HEK293 (cell line): ENCODE measurements at regions not wholly inside any gene's neighbourhood (a gene's known extent, or its start where the extent isn't known, plus 50 kb on each side); places are given as distances from the start of the nearest gene placed in this dataset.

Experiments
- CTCF ChIA-PET: fragments of 350-600 bp; formaldehyde crosslinking; extraction: SDS; loops from one replicate; lab custom pipeline; 2021; ENCODE audit warnings: antibody characterized with exemption; lab: Yijun Ruan, JAX
- POLR2A ChIA-PET: fragments of 300-600 bp; formaldehyde crosslinking; extraction: SDS; loops from one replicate; lab custom pipeline; 2020; ENCODE audit warnings: antibody characterized with exemption, inconsistent platforms; lab: Yijun Ruan, JAX
- H3K27ac ChIP-seq: fragments of 200-500 bp; sonication (Bioruptor generic); 2 replicates; pipeline ENCODE4 v1.5.1; 2014; ENCODE audit warnings: low read depth, low read length, control low read depth, inconsistent platforms; ENCODE audit errors: extremely low read depth
- H3K36me3 ChIP-seq, 2 experiments: fragments of 200-500 bp in 1 of 2; sonication (Bioruptor generic) in 1 of 2; 1 replicate in 1 of 2; 2 replicates in 1 of 2; pipeline ENCODE4 v1.5.1; 2014 to 2017; ENCODE audit warnings: inconsistent platforms in 2 of 2, low read length in 2 of 2; ENCODE audit not compliant: control insufficient read depth in 2 of 2, insufficient read depth in 1 of 2
- H3K4me1 ChIP-seq: fragments of 200-500 bp; sonication (Bioruptor generic); 2 replicates; pipeline ENCODE4 v1.5.1; 2014; ENCODE audit warnings: mild to moderate bottlenecking, low read length, inconsistent platforms; ENCODE audit not compliant: control insufficient read depth, insufficient read depth
- H3K4me3 ChIP-seq: 2 replicates; pipeline ENCODE4 v1.5.1; 2011; ENCODE audit warnings: low read depth, mild to moderate bottlenecking, control low read depth, low read length, moderate library complexity
- H3K9me3 ChIP-seq: fragments of 200-500 bp; sonication (Bioruptor generic); 2 replicates; pipeline ENCODE4 v1.5.1; 2014; ENCODE audit warnings: low read depth, low read length, inconsistent platforms; ENCODE audit not compliant: control insufficient read depth, insufficient read depth
- BCL11A ChIP-seq: fragments of 450-650 bp; formaldehyde crosslinking; IDR thresholded peaks from 2 replicates; pipeline ENCODE4 v1.5.1; 2016; ENCODE audit warnings: low read depth, missing biosample characterization, missing genetic modification characterization
- BCL6B ChIP-seq: fragments of 450-650 bp; formaldehyde crosslinking; IDR thresholded peaks from 2 replicates; pipeline ENCODE4 v1.5.1; 2017; ENCODE audit warnings: missing biosample characterization, missing genetic modification characterization
- HOXA7 ChIP-seq: sonication (generic); formaldehyde crosslinking; IDR thresholded peaks from 2 replicates; pipeline ENCODE4 v1.8.1; 2022; ENCODE audit warnings: missing genetic modification reagents, borderline replicate concordance
- PRDM2 ChIP-seq: fragments of 450-650 bp; formaldehyde crosslinking; IDR thresholded peaks from 2 replicates; pipeline ENCODE4 v1.5.1; 2016; ENCODE audit warnings: missing biosample characterization, missing genetic modification characterization, borderline replicate concordance
- TCF7L2 ChIP-seq: IDR thresholded peaks from 2 replicates; pipeline ENCODE4 v1.6.1; 2011; ENCODE audit warnings: low read depth, mild to moderate bottlenecking, inconsistent platforms, low read length, moderate library complexity, borderline replicate concordance
- WT1 ChIP-seq: fragments of 450-650 bp; formaldehyde crosslinking; IDR thresholded peaks from 2 replicates; pipeline ENCODE4 v1.5.1; 2016; ENCODE audit warnings: missing biosample characterization, missing genetic modification characterization
- YY2 ChIP-seq: fragments of 450-650 bp; formaldehyde crosslinking; IDR thresholded peaks from 2 replicates; pipeline ENCODE4 v1.5.1; 2016; ENCODE audit warnings: missing biosample characterization, missing genetic modification characterization
- ZBTB20 ChIP-seq: fragments of 450-650 bp; formaldehyde crosslinking; IDR thresholded peaks from 2 replicates; pipeline ENCODE4 v1.5.1; 2016; ENCODE audit warnings: missing biosample characterization, missing genetic modification characterization
- ZBTB48 ChIP-seq: fragments of 450-650 bp; formaldehyde crosslinking; IDR thresholded peaks from 2 replicates; pipeline ENCODE4 v1.5.1; 2016; ENCODE audit warnings: missing biosample characterization, missing genetic modification characterization
- ZFP3 ChIP-seq: fragments of 450-650 bp; formaldehyde crosslinking; IDR thresholded peaks from 2 replicates; pipeline ENCODE4 v1.5.1; 2016; ENCODE audit warnings: low read depth, missing biosample characterization, missing genetic modification characterization
- ZNF10 ChIP-seq: fragments of 450-650 bp; formaldehyde crosslinking; IDR thresholded peaks from 2 replicates; pipeline ENCODE4 v1.5.1; 2017; ENCODE audit warnings: missing biosample characterization, missing genetic modification characterization
- ZNF19 ChIP-seq: fragments of 450-650 bp; formaldehyde crosslinking; IDR thresholded peaks from 2 replicates; pipeline ENCODE4; 2016; ENCODE audit warnings: missing biosample characterization, missing genetic modification characterization, low read depth
- ZNF292 ChIP-seq: fragments of 450-650 bp; formaldehyde crosslinking; IDR thresholded peaks from 2 replicates; pipeline ENCODE4 v1.5.1; 2016; ENCODE audit warnings: low read depth, missing biosample characterization, missing genetic modification characterization, borderline replicate concordance
- ZNF398 ChIP-seq: fragments of 450-650 bp; formaldehyde crosslinking; IDR thresholded peaks from 2 replicates; pipeline ENCODE4 v1.5.1; 2017; ENCODE audit warnings: missing biosample characterization, missing genetic modification characterization
- ZNF558 ChIP-seq: fragments of 450-650 bp; formaldehyde crosslinking; IDR thresholded peaks from 2 replicates; pipeline ENCODE4 v1.5.1; 2016; ENCODE audit warnings: missing biosample characterization, missing genetic modification characterization
- ZNF624 ChIP-seq: fragments of 450-650 bp; formaldehyde crosslinking; IDR thresholded peaks from 2 replicates; pipeline ENCODE4 v1.5.1; 2017; ENCODE audit warnings: missing biosample characterization, missing genetic modification characterization
- ZNF654 ChIP-seq: fragments of 450-650 bp; formaldehyde crosslinking; IDR thresholded peaks from 2 replicates; pipeline ENCODE4 v1.5.1; 2016; ENCODE audit warnings: low read depth, missing biosample characterization, missing genetic modification characterization

- POLR2A ChIA-PET = no interaction called here
- Histone ChIP-seq H3K27ac (no peak overlapping the region), H3K36me3 (no peaks in the 10 kb centered on the region), H3K9me3 (no peaks in the 10 kb centered on the region), H3K4me1 (no peaks in the 10 kb centered on the region), H3K4me3 (no peak overlapping the region)
- CTCF ChIA-PET = interaction anchor here (2.2 kb wide), 1 partner anchor 11 kb away, joined by 16 read pairs; no protein-coding TSS in a partner anchor
- TF ChIP-seq ZNF10 (no peak), ZNF624 (tag by site-specific recombination) (no peak), ZNF558 (tag by site-specific recombination) (no peak), ZFP3 (tag by site-specific recombination) (no peak), HOXA7 (CRISPR knock-in tag) (no peak), ZNF398 (tag by site-specific recombination) (no peak), ZBTB48 (tag by site-specific recombination) (no peak), TCF7L2 (no peak), WT1 (tag by site-specific recombination) (no peak), ZBTB20 (no peak), YY2 (tag by site-specific recombination) (no peak), ZNF654 (no peak), ZNF292 (no peak), BCL11A (tag by site-specific recombination) (no peak), ZNF19 (tag by site-specific recombination) (no peak), BCL6B (tag by site-specific recombination) (no peak), PRDM2 (no peak)
Measured at GRCh38 chr11:31969359-31969702, 121.5 kb upstream of the RCN1 start.
